ENCODE measurements at regions not wholly inside any gene's neighbourhood (a gene's known extent, or its start where the extent isn't known, plus 50 kb on each side); places are given as distances from the start of the nearest gene placed in this dataset.

- no peaks in the 10 kb centered on the region for H3K27me3 ChIP-seq (ENCODE audit: control insufficient read depth in 1 of 2, insufficient read depth in 2 of 2, low read length in 2 of 2)
- intact Hi-C loops (cut with micrococcal nuclease; ENCODE audit: unreplicated experiment): no loop called here
- POLR2A ChIA-PET: no interaction called here
- in situ Hi-C loops (cut with HindIII; ENCODE audit: extremely low pct_ligation_motif_present, low pct_unique_long_range_greater_than_20kb): no loop called here
- no peaks in the 10 kb centered on the region for H3K36me3 ChIP-seq (replicated peaks in 1 of 2; ENCODE audit: control insufficient read depth in 1 of 2, insufficient read depth in 2 of 2, low read length in 2 of 2)
- no TSS peak for BruUV-seq (replicated peaks)
- no peak overlapping the region for H2AFZ ChIP-seq (ENCODE audit: low read length)
- FAIRE-seq (no peak), ATAC-seq (no peak), DNase-seq (ENCODE audit: low spot score) (no peak)
- H3K27ac ChIP-seq (ENCODE audit: extremely low read length, insufficient read depth, low read length): no peak overlapping the region
- WGBS (ENCODE audit: low lambda C conversion rate): 0% methylated on average over 1 of the region's 1 CpG
- no peak for TF ChIP-seq TCF12 (IDR thresholded peaks at IDR 0.05)
- no peak for TF ChIP-seq TCF12 (CRISPR knock-in tag; IDR thresholded peaks at IDR 0.05)
- no peak for TF ChIP-seq GTF3A (CRISPR knock-in tag; conservative IDR thresholded peaks at IDR 0.05)
- TF ChIP-seq ZNF446 (CRISPR knock-in tag; IDR thresholded peaks at IDR 0.05): no peak
- TF ChIP-seq SALL1 (CRISPR knock-in tag; IDR thresholded peaks at IDR 0.05): no peak
- TF ChIP-seq SNAPC4 (CRISPR knock-in tag; IDR thresholded peaks at IDR 0.05): no peak
- CTCF ChIA-PET (ENCODE audit: low intra/inter-chr PET ratio, low total read pairs): no interaction called here
- no peak overlapping the region for H3K4me2 ChIP-seq (ENCODE audit: low read depth, low read length)
- H3K9ac ChIP-seq (ENCODE audit: insufficient read depth, low read depth, low read length): no peak overlapping the region
- peaks cover 8% of the 10 kb centered on the region for H3K9me3 ChIP-seq (ENCODE audit: low read length)
- no peaks in the 10 kb centered on the region for H3K79me2 ChIP-seq (ENCODE audit: insufficient read depth, low read length)
- no peaks in the 10 kb centered on the region for H4K20me1 ChIP-seq (ENCODE audit: insufficient read depth, low read length)
- no peaks in the 10 kb centered on the region for H3K4me1 ChIP-seq (ENCODE audit: insufficient read depth, low read length)
- H3K4me3 ChIP-seq (replicated peaks in 1 of 3; ENCODE audit: insufficient read depth in 1 of 3, low read depth in 2 of 3, low read length in 3 of 3): no peak overlapping the region
Measured at GRCh38 chr9:103755986-103756385, 338.1 kb upstream of the SMC2 start.
